ENCODE measurements at regions not wholly inside any gene's neighbourhood (a gene's known extent, or its start where the extent isn't known, plus 50 kb on each side); places are given as distances from the start of the nearest gene placed in this dataset.

DNA sequence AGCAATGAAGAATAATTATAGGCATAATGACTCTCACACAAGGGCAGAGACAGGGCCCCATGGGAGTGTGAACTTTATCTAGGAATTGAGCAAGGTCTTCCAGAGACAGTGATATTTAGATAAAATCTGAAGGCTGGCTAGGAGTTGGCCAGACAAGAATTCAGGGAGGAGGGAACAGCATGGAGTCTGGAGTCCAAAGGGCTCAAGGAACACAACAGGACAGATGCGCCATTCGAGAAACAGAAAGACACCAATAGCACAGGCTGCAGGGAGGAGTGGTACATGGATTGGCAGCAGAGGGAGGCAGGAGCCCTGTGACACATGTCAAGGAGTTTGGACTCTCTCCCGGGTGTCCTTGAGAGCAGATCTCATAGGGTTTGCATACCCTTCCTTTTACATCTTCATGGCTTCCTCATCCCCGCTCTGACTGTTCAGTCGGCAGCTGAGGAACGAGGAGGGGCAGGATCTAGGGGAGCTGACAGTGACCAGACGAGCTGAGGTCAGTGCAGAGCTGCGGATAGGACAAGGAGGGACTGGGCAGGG is 64.0 kb upstream of the XPA start:
- Mint-ChIP-seq H3K4me3 (no peak overlapping the region), H3K9me3 (peaks cover 6% of the 10 kb centered on the region), H3K36me3 (ENCODE audit: low read depth) (no peaks in the 10 kb centered on the region), H3K27ac (no peak overlapping the region), H3K27me3 (ENCODE audit: low read depth) (peaks cover 67% of the 10 kb centered on the region), H3K4me1 (peaks cover 6% of the 10 kb centered on the region)
- TF ChIP-seq, protein P1, sequence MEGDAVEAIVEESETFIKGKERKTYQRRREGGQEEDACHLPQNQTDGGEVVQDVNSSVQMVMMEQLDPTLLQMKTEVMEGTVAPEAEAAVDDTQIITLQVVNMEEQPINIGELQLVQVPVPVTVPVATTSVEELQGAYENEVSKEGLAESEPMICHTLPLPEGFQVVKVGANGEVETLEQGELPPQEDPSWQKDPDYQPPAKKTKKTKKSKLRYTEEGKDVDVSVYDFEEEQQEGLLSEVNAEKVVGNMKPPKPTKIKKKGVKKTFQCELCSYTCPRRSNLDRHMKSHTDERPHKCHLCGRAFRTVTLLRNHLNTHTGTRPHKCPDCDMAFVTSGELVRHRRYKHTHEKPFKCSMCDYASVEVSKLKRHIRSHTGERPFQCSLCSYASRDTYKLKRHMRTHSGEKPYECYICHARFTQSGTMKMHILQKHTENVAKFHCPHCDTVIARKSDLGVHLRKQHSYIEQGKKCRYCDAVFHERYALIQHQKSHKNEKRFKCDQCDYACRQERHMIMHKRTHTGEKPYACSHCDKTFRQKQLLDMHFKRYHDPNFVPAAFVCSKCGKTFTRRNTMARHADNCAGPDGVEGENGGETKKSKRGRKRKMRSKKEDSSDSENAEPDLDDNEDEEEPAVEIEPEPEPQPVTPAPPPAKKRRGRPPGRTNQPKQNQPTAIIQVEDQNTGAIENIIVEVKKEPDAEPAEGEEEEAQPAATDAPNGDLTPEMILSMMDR (IDR thresholded peaks at IDR 0.05; ENCODE audit: unreplicated experiment in 3 of 3): no peak

DNA sequence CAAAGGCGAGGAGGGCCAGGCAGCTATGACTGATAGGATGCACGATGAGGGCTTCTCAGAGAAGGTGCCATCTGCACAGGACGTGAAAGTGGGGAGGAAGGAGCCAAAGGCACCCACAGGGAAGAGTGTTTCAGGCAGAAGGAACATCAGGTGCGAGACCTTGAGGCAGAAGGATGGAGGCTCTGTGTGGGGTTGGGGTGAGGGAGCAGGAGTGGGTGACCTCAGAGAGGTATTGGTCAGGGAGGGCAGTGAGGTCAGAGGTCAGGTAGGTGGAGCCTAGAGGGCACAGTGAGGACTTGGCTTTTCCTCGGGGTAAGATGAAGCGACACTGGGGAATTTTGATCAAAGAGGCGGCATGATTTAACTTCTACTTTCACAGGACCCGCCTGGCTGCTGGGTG is 64.7 kb upstream of the XPA start:
- TF ChIP-seq, protein P1 (IDR thresholded peaks at IDR 0.05; ENCODE audit: unreplicated experiment in 3 of 3): no peak
- Mint-ChIP-seq H3K36me3 (ENCODE audit: low read depth) (no peaks in the 10 kb centered on the region), H3K4me3 (no peak overlapping the region), H3K27me3 (ENCODE audit: low read depth) (peaks cover 74% of the 10 kb centered on the region), H3K9me3 (peaks cover 5% of the 10 kb centered on the region), H3K27ac (no peak overlapping the region), H3K4me1 (peaks cover 6% of the 10 kb centered on the region)

DNA sequence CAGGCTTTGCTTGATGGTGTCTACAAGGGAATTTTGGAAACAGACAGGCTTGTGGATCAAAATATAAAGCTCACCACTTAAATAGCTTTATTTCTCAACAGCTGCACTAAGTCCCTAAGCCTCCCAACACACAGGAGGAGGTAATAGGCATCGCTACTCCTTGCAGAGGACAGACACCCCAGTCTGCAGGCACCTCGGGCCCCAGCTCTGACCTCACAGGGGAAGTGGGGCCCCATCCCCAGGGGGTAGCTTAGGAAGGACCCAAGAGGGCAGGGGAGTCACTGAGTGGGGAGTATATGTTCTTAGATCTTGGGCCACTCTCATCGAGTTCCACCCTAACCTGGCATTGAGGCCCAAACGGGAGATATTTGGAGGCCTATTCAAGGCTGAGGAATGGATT is 66.7 kb upstream of the XPA start:
- peaks cover 62% of the 10 kb centered on the region for H3K27me3 Mint-ChIP-seq (ENCODE audit: low read depth)
- H3K4me3 Mint-ChIP-seq: no peak overlapping the region
- no peak overlapping the region for H3K27ac Mint-ChIP-seq
- no peaks in the 10 kb centered on the region for H3K36me3 Mint-ChIP-seq (ENCODE audit: low read depth)
- peaks cover 6% of the 10 kb centered on the region for H3K4me1 Mint-ChIP-seq
- no peaks in the 10 kb centered on the region for H3K9me3 Mint-ChIP-seq
- TF ChIP-seq, protein P1 (IDR thresholded peaks at IDR 0.05; ENCODE audit: unreplicated experiment in 3 of 3): no peak

DNA sequence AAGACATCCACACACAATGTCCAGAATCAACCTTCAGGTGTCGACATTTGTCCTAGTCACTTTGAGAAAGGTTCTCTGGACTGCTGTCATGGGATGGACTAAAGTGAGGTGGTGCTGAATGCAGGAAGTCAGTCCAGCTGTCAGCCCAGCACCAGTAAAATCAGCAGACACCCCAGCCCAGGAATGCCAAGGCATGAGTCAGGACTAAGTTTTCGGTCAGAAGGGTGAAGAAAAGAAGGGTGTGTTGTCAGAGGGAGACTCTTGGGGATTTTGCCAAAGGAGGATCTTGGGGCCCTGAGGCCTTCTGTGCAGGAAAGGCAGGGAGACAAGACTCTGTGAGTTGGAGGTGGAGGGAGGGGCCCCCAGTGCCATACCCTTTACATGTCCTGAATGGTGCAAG is 69.0 kb upstream of the XPA start:
- H3K27ac Mint-ChIP-seq: no peak overlapping the region
- no peaks in the 10 kb centered on the region for H3K9me3 Mint-ChIP-seq
- H3K36me3 Mint-ChIP-seq (ENCODE audit: low read depth): no peaks in the 10 kb centered on the region
- TF ChIP-seq, protein P1 (IDR thresholded peaks at IDR 0.05; ENCODE audit: unreplicated experiment in 3 of 3): no peak
- no peak overlapping the region for H3K4me3 Mint-ChIP-seq
- peaks cover 60% of the 10 kb centered on the region for H3K27me3 Mint-ChIP-seq (ENCODE audit: low read depth)
- H3K4me1 Mint-ChIP-seq: peaks cover 6% of the 10 kb centered on the region

DNA sequence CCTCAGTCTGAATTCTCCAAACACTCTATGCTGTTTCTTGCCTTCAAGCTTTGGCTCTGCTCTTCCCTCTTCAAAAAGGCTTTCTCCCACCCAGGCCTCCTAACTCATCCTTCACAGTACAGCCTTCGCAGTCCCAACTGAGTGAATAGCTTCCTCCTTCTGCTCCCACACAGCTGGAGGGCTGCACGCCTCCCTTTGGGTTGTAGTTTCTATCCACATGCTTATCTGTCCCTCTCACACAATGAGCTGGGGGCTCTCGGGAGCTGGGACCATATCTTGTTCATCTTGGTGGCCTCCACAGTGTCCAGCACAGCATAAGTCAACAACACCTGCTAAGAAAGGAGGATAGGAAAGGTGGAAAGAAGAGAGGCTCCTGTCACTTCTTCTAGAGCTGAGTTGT is 69.5 kb upstream of the XPA start:
- H3K27ac Mint-ChIP-seq: no peak overlapping the region
- TF ChIP-seq, protein P1 (IDR thresholded peaks at IDR 0.05; ENCODE audit: unreplicated experiment in 3 of 3): no peak
- no peaks in the 10 kb centered on the region for H3K36me3 Mint-ChIP-seq (ENCODE audit: low read depth)
- no peaks in the 10 kb centered on the region for H3K9me3 Mint-ChIP-seq
- H3K4me3 Mint-ChIP-seq: no peak overlapping the region
- H3K4me1 Mint-ChIP-seq: peaks cover 6% of the 10 kb centered on the region
- peaks cover 56% of the 10 kb centered on the region for H3K27me3 Mint-ChIP-seq (ENCODE audit: low read depth)

DNA sequence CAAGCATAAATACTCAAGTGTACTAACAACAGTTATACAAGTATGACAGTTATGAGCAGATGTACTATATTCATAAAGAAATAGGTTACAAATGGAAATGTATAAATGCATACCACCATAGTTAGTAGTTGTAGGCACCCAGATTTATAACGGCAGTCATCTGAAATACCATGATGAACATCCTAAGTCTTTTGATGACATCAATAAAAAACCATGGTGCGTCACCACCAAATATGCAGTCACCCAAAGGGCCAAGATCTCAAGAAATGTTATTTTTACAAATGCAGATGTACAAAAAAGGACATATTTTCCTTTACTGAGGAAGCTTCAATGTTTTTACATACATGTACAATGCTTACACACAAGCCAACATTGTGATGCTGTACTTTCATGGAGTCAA is 70.8 kb upstream of the XPA start:
- no peak overlapping the region for H3K27ac Mint-ChIP-seq
- no peaks in the 10 kb centered on the region for H3K9me3 Mint-ChIP-seq
- no peaks in the 10 kb centered on the region for H3K36me3 Mint-ChIP-seq (ENCODE audit: low read depth)
- H3K4me3 Mint-ChIP-seq: no peak overlapping the region
- H3K27me3 Mint-ChIP-seq (ENCODE audit: low read depth): peaks cover 54% of the 10 kb centered on the region
- TF ChIP-seq, protein P1 (IDR thresholded peaks at IDR 0.05; ENCODE audit: unreplicated experiment in 3 of 3): no peak
- peaks cover 6% of the 10 kb centered on the region for H3K4me1 Mint-ChIP-seq
